HUDEP-2 (cell line): ENCODE measurements at regions not wholly inside any gene's neighbourhood (a gene's known extent, or its start where the extent isn't known, plus 50 kb on each side); places are given as distances from the start of the nearest gene placed in this dataset.

Experiments
- DNase-seq, 76 experiments: peaks; one replicate each; lab custom pipeline; 2025; ENCODE audit not compliant: unreplicated experiment in 76 of 76; lab: John Stamatoyannopoulos, UW

DNA sequence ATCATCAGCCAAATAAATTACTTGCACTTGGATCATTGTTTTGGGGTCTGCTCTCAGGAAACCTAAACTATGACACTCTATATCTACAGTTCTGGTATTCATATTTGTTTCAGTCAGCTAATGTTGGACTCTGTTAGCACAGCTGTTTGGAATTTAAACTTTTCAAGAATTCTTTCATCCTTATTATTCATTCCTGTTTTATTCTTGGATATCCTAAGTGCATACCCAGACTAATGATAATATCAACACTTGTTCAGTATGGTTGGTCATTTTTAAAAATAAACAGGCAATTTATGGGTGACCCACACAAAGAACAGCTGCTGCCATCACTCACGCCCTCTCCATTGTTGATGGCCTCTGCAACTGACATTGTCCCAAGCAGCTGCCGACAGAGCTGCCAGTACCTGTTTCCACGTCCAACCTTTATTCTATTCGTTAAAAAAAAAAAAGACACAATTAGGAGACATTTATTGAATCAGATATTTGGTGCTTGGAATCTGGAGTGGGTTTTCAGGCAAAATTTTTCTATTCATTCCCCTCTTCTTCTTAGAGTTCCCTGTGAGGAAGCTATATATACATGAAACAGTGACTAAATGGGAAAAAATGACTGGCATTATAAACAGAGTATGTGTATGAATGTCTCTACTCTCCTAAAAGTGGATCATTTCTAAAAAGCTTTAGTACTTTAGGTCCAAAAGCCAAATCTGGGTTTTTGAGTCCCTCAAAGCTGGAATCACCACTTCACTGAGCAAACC is 252.1 kb upstream of the NAV3 start:
- DNase-seq: no peak

DNA sequence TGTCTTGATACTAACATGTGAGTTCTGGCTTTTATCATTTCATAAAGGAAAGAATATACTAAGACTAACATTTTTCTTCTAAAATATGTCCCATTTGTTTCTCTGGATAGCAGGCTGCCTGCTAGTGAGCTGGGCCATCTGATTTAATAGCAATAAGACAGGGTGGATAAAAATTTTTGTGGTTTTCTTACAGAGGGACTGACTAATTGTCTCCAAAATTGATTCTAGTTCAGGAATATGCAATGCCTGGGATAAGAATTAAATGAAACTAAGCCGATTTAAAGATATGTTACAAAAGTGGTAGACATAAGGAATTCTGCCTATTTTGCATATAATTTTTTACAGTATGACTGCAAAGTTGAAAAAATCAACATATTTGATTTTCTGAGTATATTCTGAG is 252.9 kb upstream of the NAV3 start:
- no peak for DNase-seq

DNA sequence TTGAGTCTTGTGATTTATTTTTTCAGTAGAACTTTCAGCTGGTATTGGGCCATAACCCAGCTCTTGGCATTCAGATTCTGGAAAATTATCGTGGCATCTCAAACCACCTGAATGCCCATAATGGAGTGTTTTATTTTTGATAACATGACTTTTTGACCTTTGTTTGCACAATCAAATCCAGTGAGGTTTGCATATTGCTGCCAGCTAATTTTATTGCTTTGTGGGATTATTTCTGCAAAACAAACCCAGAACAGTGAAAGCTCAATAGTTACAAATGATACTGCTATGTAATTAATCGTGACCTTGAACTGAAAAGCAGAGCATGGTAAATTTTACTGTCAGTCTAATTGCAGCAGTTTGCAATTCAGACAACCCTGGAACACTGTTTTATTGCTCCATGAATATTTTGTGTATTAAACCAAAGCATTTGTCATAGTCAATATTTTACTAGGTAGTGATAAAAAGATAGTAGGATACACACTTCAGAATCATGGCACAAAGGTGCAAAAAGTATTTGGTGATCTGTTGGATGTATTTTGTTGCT is 255.2 kb upstream of the NAV3 start:
- no peak for DNase-seq

DNA sequence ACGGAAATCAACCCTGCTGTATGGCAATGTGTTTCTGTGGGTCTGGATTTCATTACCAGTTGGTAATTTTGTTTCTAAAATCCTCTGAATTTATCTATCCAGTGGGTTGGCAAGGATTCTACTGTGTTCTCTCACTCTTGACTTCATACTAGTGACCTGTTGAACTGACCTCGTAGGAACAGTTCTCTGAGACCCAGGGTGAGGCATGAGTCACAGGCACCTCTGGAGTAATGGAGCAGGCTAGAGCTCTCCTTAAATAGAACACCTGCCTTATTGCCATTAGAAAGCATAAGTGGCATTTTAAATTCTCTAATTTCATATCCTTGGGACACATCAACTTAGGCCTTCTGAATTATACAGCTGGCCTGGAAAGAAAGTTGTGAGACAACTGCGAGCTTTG is 258.3 kb upstream of the NAV3 start:
- DNase-seq: no peak

DNA sequence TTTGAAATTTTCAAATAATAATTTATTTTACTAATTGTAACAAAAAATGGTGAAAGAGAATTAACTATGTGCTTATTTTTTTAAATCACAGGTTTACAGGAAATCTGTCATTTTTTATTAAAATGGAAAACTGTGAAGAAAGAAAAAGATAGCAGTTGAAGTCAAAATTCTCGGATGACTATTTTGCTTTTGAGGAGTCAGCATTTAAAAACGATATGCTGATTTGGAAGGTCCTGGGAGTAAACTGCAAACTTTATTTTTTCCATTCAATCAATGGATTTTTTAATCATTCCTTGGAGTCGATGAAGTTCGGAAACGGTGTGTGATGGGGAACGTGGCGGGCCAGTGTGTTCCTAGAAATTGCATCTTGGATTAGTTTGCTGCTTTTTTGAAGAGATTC is 258.9 kb upstream of the NAV3 start:
- DNase-seq: no peak

DNA sequence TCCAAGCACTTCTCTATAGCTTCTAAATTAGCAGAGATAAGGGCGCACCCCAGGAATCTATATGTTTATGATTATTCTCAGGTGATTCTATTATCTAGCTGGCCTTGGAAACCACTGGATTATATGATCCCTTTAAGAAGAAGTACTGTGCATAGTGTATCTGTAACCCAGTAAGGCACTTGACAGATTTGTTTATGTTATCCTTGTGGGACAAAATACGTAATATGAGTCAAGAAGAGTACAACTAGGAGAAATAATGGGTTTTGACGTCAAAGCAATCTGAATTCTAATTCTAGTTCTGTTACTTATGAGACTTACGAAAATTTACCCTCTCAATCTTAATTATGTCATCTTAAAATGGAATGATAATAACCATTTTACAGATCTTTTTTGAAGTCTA is 259.6 kb upstream of the NAV3 start:
- DNase-seq: no peak

DNA sequence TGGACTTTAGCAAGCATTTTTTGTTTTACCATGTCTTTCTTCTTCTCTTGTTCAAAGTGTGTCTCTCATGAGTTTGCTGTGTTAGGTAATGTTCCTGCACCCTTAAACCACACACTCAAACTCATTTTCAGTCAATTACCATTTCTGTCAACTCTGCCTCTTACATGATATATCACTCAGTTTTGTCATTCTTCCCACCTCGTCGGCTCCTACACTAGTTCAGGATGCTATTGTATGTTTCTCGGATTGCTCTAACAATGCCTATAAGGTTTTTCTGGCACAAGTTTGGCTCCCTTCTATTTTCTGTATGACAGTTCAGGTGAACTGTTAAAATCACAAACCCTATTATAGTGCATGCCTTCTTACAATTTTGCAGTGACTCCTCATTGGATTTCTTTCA is 260.8 kb upstream of the NAV3 start:
- no peak for DNase-seq

DNA sequence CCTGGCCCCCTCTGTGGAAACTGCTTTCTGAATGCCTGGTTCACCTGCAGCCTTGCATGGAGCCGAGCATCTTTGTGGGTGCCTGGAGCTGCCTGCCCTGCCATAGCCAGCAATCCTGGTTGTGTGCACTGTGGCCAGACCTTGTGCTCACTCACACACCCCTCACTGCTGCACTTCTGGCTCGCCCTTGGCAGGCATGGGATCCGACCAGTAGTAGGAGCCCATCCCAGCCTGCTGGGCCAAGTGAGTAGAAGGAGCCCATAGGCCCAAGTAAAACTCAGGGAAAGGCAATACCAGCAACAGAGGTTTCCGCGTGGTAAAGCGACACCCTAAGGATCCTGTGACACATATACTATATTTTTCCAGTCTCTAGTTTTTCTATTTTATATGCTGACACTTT is 270.0 kb upstream of the NAV3 start:
- no peak for DNase-seq

DNA sequence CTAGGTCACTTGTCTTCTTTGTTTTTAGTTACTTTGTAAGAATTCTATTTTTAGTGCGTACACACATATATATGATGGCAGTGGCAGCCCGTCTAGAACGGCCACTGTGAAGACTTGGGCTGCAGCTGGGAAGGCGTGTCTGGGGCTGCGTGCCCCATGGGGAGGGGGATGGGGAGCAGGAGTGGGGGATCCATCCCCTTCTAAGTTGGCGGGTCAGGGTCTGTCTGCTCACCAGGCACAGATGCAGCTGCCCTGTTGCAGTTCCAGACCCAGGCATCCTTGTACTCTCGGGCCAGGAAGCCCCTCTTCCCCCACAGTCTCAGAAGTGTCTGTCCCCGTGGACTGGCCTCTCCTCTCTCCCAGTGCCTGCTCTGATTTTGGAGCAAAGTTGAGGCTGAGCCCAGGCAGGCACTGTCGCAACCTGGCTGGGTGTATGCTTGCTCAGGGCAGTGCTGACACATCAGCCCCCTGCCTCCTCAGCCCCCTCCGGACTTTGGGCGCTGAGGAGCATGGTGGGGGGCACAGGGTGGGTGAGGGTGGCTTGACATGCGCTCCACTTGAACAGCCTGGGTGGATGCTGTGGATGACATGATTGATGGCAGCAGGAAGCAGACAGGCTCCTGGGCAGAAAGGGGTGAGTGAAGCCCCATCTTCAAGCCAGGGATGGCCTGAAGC is 271.2 kb upstream of the NAV3 start:
- no peak for DNase-seq

DNA sequence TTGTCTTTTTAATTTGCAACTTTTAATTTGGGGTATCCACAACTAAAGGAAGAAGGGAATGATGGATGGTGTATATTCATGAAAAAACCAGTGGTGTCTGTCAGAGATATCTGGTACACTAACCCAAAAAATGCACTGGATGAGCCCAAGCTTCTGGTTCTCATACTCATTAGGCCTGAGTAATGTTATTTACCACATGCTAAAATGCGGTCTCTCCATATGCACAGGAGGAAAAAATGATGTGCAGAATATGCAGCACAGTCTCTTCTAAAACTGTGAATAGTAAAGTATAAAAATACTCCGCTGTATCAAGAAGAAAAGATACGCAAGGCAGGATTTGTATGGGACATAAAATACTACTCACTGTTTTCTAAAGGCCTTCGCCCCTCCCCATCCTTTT is 275.6 kb upstream of the NAV3 start:
- DNase-seq: no peak

DNA sequence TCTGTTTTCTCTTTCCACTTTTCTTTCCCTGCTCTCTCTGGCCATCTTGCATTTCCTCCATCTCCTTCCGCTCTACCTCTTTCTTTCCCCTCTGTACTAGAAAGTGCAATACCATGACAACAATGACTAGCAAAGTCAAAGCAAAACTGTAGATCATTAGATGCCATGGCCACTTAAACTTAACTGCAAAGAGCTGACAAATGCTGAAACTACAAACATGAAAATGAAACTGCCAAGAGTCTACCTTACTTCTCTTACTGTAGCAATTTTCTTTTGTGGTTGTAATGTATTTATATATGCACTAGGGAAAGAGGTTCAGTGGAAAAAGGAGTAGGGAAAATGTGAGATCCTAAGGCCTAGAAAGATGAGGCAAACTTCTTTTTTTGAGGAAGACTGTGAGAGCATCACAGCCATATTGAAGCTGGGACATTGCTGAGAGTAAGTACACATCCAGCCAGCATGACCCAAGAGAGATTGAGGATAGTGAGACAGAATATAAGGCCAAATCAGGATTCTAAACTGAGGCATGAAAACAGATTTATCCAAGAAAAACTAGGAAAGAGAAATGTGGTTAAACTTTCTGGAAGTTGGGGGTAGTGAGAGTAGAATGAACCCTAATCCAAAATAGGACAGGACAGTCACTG is 276.6 kb upstream of the NAV3 start:
- DNase-seq: no peak

DNA sequence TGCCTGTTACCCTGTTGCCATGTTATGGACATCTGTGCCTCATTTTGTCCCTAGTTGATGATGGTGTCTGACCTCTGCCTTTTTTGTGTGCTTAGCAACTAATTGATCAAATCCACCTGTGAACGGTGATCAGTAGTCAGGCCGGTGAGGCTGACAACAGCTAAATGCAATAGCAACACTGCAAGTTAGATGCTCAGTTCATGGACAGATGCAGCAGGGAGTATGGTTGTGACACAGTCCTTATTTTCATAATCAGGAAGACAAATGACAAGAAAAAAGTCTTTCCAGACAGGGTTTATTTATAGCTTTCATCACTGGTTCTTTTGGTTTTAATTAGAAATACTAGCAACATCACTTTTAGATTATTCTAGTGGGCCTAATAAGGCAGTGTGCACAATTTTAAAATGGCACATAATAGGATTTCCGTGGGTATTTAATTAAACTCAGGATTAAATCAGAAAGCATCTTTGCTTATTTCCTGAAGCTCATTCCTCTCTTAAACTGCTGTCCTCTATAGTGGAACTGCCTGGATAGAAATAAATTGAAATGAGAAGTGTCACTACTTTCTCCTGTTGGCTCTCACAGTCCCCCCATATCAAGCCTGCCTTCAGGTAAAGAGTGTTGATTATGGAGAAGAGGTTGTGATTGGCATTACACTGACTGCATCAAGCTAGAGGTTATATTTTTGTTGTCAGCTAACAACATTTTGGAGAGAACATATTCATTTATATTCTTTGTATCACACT is 281.1 kb upstream of the NAV3 start:
- DNase-seq: no peak

DNA sequence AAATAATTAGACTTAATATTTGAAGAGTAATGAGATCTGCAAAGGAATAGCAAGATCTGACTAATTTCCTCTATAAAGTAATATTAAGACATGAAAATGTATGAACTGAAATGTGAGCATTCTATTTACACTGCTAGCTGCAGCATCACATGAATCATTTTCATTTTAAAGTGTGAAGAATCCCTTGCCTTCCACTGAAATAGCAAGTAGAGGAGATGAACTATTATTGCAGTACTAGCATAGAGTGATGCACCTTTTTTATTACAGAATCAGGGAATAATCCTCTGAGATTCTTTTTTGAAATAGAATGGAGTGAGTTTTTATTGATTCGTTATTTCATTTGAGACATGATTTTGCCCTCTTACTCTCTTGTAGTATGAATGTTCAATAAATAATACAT is 281.9 kb upstream of the NAV3 start:
- no peak for DNase-seq

DNA sequence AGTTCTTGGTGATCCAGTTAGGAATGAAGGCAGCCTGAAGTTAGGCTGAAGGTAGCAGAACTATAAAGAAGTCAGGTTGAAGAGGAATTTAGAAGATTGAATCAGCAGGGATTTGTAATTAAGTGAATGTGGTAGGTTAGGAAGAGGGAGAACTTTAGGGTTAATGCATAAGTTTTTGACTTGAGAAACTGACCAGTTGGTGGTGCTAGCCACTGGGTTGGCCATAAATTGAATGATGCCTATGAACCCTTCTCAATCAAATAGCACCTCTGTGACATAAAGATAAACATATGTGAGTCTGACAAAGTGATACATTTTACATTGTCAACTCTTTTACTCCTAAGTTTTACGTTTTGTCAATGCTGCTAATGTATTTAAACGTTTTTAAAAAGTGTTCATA is 290.6 kb upstream of the NAV3 start:
- no peak for DNase-seq

DNA sequence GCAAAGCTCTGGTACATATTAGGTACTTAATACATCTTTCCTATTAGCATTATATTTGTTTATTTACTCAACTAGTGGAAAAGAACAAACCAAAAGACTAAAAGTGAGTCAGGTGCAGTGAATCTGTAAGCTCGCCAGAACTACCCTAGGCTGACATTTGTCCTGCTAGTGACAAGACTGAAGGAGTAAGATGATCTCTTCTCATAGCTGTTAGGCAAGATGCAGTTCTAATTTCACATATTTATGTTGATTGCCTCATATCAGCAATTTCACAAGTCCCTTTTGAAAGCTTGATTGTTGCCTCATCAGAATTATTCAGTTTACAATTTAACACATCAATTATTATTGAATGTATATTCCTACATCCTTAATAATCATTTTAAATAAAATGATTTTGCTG is 293.0 kb upstream of the NAV3 start:
- DNase-seq: no peak

DNA sequence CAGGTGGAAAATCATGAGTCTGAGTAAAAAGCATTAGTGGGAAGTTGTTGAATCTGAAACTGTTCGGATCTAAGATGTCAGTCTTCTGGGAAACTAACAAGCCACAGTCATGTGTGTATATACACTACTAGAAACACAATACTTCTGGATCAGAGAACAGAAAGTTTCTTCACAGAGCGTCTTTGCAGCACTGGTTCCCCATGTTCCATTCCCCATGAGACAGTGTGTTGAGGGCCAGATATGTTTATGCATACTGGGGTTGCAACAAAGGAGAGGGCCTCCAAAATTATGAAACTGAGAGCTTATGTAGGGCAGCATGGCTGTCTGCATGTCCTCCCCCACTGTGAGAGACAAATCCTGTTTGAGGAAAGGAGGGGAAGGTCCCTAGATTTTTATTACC is 295.0 kb upstream of the NAV3 start:
- no peak for DNase-seq

DNA sequence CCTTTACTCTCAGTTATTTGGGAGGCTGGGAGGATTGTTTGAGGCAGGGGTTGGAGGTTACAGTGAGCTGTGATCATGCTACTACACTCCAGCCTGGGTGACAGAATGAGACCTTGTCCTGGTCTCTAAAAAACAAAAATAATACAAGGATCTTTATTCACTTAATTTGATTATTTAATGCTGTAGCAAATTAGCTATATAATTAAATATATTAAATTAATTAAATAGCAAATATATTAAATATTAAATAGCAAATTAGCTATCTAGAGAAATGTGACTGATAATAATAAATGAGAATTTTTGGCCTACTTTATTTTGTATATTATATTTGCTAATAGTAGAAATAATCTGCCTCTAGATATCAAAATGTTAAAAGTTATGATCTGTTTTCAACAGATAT is 298.8 kb upstream of the NAV3 start:
- no peak for DNase-seq

DNA sequence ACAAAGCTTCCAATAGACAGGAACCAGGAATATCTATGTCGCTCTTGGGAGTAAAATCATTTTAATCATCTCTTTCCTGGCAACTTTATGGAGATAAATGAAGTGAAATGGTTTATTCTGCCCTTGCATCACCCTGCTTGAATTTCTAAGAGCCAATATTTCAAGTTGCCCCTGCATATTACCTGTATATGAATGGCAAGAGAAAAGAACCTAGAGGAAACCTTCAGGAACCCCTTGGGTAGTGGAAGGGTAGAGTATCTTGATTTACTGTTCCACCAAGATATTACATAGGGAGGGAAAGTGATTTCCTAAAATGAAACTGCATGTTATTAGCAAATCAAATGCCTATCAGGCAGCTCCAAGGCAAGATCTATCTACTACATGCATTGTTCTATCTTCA is 308.4 kb upstream of the NAV3 start:
- DNase-seq: no peak

DNA sequence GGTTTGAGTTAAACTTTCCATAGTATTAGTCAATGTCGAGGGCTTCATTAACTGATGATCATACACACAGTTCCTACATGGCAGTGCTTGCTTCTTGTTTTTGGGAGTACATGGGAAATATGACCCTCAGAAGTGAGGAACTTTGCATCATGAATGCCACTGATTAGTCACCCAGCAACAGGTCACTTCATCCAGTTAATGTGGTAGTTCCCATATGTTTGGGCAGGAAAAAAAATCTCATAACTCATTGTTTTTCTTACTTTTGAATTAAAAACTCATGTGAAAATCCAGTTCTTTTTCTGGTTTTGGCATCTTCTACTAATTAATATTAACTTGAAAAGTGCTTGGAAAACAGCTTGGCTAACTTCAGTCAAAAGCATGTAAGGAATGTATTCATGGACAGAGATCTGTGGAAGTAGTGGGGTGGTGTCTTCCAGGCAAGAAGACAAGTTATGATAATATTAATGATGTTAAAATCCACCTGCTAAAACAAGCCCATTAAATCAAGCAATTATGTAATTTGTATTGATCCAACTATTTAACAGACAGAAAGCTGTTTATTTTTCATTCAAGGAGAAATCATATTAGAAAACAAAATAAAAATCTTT is 309.1 kb upstream of the NAV3 start:
- DNase-seq: no peak

DNA sequence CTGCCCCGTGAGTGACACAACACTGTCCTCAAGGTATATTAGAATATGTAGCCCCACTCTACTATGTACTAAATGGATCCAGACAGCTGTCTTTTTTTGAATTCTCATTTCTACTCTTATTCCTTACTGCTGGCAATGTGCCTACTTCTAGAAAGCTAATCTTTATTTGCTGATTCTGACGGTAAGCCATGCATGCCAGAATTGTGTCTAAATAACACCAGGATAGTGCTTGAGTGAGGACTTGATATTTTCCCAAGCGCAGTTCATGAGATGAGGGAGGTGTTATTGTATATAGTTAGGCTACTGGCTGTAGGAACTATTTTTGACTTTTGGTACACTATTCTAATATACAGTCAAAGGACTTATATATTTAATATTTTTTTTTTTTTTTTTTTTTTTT is 316.2 kb upstream of the NAV3 start:
- no peak for DNase-seq

DNA sequence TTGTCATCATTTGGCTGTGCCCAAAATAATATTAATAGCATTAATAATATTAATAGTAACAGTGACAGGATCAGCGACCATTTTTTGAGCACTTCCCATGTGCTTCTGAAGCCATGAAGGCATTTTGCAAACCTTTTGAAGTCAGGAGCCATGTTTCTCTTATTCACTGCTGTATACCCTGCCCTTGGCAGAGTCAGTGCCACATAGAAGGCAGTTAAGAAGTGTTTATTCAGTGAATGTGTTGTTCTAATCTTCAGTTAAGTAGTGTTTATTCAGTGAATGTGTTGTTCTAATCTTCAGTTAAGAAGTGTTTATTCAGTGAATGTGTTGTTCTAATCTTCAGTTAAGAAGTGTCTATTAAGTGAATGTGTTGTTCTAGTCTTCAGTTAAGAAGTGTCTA is 319.7 kb upstream of the NAV3 start:
- DNase-seq: no peak
